GM13976 (cell line): ENCODE measurements at regions not wholly inside any gene's neighbourhood (a gene's known extent, or its start where the extent isn't known, plus 50 kb on each side); places are given as distances from the start of the nearest gene placed in this dataset.

Experiments used
- DNase-seq: peaks from one replicate; pipeline ENCODE4 v3.0.0; 2012; ENCODE audit warnings: low spot score
- in situ Hi-C: fragments of 300-500 bp; cut with MboI; formaldehyde crosslinking; loops from one replicate; pipeline ENCODE4 v1.12.0; 2022; ENCODE audit warnings: low sequenced_read_pairs, mixed read lengths, inconsistent platforms; ENCODE audit not compliant: unreplicated experiment
- TF ChIP-seq, protein P1 (sequence below): IDR thresholded peaks from 2 replicates; pipeline ENCODE4 v1.5.1; 2012; ENCODE audit warnings: borderline replicate concordance, mild to moderate bottlenecking; ENCODE audit not compliant: insufficient read depth; ENCODE audit errors: extremely low read depth, missing control alignments, control extremely low read depth

DNA sequence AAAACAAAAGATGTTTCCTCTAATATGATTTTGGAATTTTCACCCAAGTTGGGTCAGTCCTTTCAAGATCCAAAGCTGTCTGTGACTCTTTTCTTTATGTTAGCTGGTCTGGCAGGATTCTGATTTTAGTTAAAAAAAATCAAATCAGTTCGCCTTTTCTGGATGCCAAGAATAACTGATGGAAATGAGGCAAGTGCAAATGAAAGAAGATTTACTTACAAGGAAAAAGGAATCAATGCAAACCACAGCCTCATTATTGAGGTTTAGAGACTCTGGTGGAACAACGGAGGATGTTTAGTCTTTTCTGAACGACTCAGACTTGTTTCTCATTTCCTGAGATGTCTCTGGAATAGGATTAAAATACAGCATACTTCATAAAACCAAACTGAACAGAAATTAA lies 117.0 kb upstream of the DYRK2 start:
- no peak for DNase-seq
- TF ChIP-seq, protein P1, sequence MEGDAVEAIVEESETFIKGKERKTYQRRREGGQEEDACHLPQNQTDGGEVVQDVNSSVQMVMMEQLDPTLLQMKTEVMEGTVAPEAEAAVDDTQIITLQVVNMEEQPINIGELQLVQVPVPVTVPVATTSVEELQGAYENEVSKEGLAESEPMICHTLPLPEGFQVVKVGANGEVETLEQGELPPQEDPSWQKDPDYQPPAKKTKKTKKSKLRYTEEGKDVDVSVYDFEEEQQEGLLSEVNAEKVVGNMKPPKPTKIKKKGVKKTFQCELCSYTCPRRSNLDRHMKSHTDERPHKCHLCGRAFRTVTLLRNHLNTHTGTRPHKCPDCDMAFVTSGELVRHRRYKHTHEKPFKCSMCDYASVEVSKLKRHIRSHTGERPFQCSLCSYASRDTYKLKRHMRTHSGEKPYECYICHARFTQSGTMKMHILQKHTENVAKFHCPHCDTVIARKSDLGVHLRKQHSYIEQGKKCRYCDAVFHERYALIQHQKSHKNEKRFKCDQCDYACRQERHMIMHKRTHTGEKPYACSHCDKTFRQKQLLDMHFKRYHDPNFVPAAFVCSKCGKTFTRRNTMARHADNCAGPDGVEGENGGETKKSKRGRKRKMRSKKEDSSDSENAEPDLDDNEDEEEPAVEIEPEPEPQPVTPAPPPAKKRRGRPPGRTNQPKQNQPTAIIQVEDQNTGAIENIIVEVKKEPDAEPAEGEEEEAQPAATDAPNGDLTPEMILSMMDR, result no peak
- in situ Hi-C loops, result no loop called here

GRCh38 chr12:67533159-67533558 lies 115.4 kb upstream of the DYRK2 start:
- TF ChIP-seq, protein P1, result no peak
- in situ Hi-C loops, result no loop called here
- no peak for DNase-seq

GRCh38 chr12:67534046-67534445 lies 114.5 kb upstream of the DYRK2 start:
- DNase-seq, result no peak
- TF ChIP-seq, protein P1, result no peak
- in situ Hi-C loops, result no loop called here

GRCh38 chr12:67534681-67535080 lies 113.9 kb upstream of the DYRK2 start:
- DNase-seq, result no peak
- in situ Hi-C loops, result no loop called here
- TF ChIP-seq, protein P1, result no peak

DNA sequence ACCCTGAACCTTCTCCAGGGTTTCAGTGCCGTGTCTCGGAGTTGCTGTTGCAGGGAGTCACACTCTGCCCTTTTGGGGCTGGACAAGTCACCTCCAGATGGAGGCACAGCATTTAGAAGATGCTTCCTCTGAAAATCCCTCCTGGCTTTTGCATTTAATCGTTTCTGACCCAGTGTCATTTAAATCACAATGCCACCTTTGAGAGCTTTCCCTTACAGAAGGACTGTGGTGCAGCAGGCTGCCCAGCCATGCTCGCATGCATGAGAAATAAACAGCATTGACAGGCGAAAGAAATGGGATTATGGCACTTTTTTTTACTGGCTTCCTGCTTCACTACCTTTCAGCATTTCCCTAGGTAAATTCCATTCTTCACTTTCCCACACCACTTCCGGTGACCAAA lies 113.4 kb upstream of the DYRK2 start:
- no peak for DNase-seq
- TF ChIP-seq, protein P1, result no peak
- in situ Hi-C loops, result no loop called here

DNA sequence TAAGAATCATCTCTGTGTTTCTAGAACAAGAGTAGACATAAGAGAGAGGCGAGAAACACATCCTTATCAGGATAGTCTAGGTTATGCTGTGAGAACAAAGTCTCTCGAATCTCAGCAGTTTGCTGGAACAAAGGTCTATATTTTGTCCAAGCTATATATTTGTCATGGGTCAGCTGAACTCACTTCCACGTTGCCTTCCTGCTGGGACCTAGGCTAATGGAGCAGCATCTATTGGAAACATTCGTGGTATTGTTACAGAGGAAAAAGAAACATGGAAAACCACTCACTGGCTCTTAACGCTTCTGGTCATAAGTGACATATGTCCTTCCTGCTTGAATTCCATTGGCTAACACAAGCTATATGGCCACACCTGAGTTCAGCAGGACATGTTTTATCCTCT lies 112.6 kb upstream of the DYRK2 start:
- TF ChIP-seq, protein P1, result no peak
- no peak for DNase-seq
- in situ Hi-C loops, result no loop called here

GRCh38 chr12:67539329-67539728 lies 109.2 kb upstream of the DYRK2 start:
- in situ Hi-C loops, result no loop called here
- TF ChIP-seq, protein P1, result no peak
- DNase-seq, result no peak
